ENCODE measurements at regions not wholly inside any gene's neighbourhood (a gene's known extent, or its start where the extent isn't known, plus 50 kb on each side); places are given as distances from the start of the nearest gene placed in this dataset.
A peak's percentile ranks its signal among the peaks of the same experiment; 100 is the strongest.

DNA sequence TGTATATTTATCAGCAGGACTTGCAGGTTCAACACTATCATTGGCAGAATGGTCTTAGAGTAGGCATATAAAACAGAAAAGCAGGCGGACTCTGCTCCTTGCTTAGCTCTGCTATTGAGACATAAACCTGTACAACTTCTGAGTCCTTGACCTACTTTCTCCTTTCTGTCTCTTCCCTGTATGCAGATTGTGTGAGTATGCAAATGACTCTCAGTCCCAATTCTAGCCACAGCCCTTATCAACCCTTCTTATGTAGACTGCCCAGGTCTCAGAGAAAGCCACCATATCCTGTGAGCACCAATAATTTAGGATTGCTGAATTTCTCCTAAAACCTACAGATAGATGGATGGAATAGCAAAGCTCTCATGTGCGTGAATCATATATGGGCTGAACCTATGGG, 367.6 kb upstream of the DDI1 start:
- DNase-seq = no peak

DNA sequence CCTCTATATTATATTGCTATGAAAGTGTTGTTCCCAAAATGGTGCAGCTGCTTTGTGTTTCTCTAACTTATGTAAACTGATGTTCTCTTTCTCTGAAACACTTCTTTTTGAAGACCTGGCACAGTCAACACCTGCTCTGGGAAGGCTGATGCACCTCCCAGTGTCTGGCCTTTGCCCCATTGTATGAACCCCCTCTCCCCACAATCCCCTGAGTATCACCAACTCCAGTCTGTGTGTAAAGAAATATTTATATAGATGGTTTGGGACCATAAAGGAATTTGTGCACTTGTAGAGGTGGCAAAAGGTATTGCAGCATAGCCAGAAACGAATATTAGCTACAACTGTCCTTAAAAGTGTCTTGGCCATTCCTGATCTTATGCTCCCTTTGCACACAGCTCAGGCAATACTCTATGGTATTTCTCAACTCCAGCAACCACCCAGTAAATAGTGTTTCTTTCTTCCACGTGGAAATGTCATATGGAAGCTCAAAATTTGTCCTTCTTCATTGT, 365.2 kb upstream of the DDI1 start:
- no peak for DNase-seq

GRCh38 chr11:103673773-103674172, 362.7 kb upstream of the DDI1 start:
- no peak for DNase-seq

- no peak for DNase-seq
Observed at GRCh38 chr11:103676413-103676812, 360.0 kb upstream of the DDI1 start.

DNA sequence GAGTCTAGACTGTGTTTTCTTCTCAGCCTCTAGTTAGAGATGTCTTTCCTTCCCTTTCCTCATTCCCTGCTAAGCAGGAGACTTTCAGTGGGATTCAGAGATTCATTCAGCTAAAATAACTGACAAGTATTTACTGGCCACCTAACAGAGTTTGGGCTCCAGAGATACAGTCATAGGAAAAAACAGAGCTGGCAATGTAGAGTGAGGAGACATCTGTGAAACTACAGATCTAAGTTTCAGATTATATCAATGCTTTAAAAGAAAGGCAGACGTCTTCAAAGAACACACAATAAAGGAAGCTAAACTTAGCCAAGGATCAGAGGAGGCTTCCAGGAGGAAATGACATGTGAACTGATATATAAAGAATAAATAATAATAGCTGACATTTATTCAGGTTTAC, 355.6 kb upstream of the DDI1 start:
- DNase-seq = no peak

- no peak for DNase-seq
Observed at GRCh38 chr11:103681855-103682254, 354.6 kb upstream of the DDI1 start.

- peak; percentile 75 for DNase-seq
Observed at GRCh38 chr11:103682318-103683184, 353.9 kb upstream of the DDI1 start.

- no peak for DNase-seq
Observed at GRCh38 chr11:103683576-103683975, 352.9 kb upstream of the DDI1 start.

- no peak for DNase-seq
Observed at GRCh38 chr11:103688924-103689323, 347.5 kb upstream of the DDI1 start.

DNA sequence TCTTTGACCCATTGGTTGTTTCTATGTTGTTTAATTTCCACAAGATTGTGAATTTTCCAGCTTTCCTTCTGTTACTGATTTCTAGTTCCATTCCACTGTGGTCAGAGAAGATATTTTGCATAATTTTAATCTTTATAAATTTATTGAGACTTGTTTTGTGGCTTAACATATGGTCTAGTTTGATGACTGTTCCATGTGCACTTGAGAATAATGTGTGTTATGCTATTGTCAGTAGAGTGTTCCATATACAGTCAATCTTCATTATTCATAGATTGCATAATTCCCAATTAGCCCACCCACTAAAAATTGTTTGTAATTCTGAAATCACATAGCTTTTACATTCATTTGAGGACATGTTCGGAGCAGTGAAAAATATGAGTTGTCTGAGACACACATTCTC, 346.1 kb upstream of the DDI1 start:
- DNase-seq = no peak

GRCh38 chr11:103696123-103696522, 340.3 kb upstream of the DDI1 start:
- DNase-seq = no peak

DNA sequence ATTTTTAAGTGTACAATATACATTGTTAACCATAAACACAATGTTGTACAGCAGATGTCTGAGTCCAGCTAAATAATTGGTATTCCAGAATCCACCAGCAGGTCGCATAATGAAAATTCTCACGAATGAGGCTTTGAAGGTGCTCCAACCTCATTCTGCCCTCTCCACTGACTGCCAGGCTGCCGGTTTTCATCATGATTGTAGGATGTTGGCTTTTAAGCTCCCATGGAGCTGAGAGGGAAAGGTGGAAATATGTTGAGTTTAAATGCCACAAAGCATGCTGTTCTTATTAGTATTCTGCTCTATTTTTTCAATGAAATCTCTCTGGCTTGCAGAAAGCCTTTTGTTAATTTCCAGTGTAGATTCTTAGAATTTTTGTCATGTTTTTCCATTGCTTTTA, 337.2 kb upstream of the DDI1 start:
- no peak for DNase-seq

- DNase-seq = no peak
Observed at GRCh38 chr11:103699656-103700055, 336.8 kb upstream of the DDI1 start.

- DNase-seq = no peak
Observed at GRCh38 chr11:103700622-103701021, 335.8 kb upstream of the DDI1 start.

DNA sequence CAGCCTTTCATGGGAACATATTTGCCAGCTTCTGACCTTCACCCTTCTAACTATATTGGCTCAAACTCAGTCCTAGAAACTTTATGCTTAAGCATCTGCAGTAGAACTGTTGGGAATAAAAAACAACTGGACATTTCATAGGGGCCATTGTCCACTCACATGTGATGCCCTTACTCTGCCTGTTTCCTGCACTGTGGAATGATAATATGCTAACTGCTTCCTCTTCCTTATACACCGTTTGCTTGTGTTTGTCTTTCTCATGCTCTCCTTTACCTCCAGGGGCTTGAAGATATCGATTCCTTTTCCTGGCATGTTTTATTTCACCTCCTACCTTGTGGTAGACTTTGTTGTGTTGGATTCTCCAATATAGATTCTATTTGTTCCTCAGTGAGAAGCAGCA, 333.0 kb upstream of the DDI1 start:
- DNase-seq = no peak

DNA sequence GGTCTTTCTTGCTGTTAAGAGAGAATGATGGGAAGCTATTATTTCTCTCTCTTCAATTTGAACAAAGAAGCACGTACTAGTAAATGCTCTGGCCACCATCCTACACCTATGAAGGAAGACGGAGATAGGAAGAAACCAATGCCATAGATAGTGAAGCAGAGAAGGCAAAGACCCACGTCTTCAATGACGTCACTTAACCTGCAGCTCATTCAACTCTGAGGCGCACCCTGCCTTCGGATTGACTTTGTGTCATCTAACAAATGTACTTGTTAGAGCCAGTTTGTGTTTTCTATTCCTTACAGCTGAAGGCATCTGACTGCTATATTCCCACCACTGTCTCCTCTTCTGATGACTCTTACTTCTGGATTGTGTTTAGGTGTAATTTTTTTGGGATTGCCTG, 332.5 kb upstream of the DDI1 start:
- DNase-seq = no peak

DNA sequence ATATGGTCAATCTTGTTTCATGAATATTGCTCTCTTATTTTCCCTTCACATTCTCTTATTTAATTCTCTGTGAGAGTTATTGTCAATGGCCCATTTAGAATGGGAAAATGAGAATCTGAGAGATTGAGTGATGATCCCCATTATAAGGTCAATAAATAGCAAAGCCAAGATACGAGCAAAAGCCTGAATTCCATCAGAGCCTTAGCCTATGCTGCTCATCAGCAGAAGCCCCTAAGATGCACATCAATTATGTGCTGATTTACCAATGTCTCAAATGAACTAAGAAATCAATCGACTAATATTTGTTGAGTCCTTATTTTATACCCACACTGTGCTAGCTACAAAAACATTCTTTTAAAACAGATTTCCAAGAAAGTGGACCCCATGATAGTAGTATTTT, 330.8 kb upstream of the DDI1 start:
- no peak for DNase-seq

DNA sequence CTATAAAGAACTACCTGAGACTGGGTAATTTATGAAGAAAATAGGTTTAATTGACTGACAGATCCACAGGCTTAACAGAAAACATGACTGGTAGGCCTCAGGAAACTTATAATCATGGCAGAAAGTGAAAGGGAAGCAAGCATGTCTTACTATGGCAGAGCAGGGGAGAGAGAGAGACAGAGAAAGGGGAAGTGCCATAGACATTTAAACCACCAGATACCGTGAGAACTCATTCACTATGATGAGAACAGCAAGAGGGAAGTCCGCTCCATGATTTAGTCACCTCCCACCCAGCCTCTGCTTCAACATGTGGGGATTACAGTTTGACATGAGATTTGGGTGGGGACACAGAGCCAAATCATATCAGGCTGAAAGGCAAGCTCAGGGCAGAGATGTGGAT, 327.1 kb upstream of the DDI1 start:
- DNase-seq = peak; percentile 3

GRCh38 chr11:103714246-103714645, 322.2 kb upstream of the DDI1 start:
- no peak for DNase-seq

DNA sequence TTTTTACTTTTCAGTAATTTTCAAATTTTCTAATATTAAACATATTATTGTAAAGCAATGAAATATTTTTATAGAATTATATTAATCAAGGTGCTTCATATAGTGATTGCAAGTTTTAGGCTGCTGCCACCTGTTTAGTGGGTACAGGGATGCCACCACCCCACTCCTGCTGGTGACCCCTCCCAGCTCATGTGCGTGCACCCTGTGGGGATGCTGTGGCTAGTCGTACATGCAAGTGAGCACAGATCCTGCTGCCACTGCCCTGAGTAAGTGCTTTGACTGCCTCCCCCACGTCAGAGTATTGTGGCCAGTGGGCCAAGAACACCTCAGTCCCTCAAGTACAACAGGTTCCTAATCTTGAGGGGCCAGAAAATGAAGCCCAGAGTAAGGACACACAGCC, 320.1 kb upstream of the DDI1 start:
- no peak for DNase-seq

GRCh38 chr11:103727262-103727661, 309.2 kb upstream of the DDI1 start:
- no peak for DNase-seq

- no peak for DNase-seq
Observed at GRCh38 chr11:103729617-103730016, 306.8 kb upstream of the DDI1 start.

DNA sequence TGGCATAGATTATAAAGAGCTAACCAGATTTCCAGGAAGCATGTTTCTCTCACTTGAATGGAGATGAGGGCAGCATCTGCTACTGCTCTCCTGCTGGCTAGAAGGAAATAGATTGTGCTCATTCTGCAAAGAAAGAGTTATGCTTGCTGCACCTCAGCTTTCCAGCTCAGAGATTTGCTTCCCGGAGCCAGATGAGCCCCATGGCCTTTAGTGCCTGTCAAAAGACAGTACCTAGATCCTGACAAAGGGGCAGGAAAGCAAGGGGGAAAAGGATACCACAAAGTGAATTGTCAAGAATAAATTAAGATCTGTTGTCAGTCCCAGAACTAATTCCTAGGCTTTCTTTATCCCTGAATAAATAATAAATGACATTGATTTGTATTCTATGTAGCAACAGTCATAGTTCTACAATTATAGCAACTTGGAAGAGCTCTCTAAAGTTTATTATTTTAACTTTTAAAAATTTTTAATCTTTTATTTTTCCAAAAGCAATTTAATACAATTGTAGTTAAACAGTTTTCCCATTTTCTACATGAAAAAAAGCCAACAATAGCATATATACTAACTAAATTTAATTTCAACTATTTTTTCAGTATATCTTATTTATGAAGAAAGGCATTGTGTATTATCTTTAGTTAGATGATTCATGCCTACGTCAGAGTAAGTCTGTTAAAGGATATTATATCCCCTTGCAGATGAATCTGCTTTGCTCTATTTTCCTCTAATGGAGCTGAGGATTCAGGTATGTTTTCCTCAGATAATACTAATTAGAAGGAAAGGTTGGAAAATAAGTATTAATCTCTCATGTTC, 306.1 kb upstream of the DDI1 start:
- DNase-seq = no peak

- no peak for DNase-seq
Observed at GRCh38 chr11:103731670-103732069, 304.8 kb upstream of the DDI1 start.
